Panc1 (cell line): ENCODE measurements at regions not wholly inside any gene's neighbourhood (a gene's known extent, or its start where the extent isn't known, plus 50 kb on each side); places are given as distances from the start of the nearest gene placed in this dataset.

ENCODE experiments used
- POLR2AphosphoS5 ChIP-seq: IDR thresholded peaks from 2 replicates; pipeline ENCODE4 v1.6.1; 2012; ENCODE audit warnings: mild to moderate bottlenecking, low read depth, low read length, moderate library complexity
- REST ChIP-seq, 2 experiments: IDR thresholded peaks; 2 replicates each; pipeline ENCODE4 v1.6.1; 2011 to 2012; ENCODE audit warnings: low read depth in 2 of 2, control low read depth in 1 of 2, low read length in 1 of 2, mild to moderate bottlenecking in 1 of 2, moderate library complexity in 1 of 2; ENCODE audit not compliant: insufficient read depth in 1 of 2
- SIN3A ChIP-seq: IDR thresholded peaks from 2 replicates; pipeline ENCODE4 v1.6.1; 2012; ENCODE audit warnings: low read depth, mild to moderate bottlenecking, low read length, moderate library complexity, borderline replicate concordance; ENCODE audit not compliant: insufficient read depth
- TCF7L2 ChIP-seq: IDR thresholded peaks from 2 replicates; pipeline ENCODE4 v1.6.1; 2011; ENCODE audit warnings: mild to moderate bottlenecking, low read depth, low read length, inconsistent platforms
- TF ChIP-seq, protein P1 (sequence below): fragments of 450-650 bp; IDR thresholded peaks from 2 replicates; pipeline ENCODE4 v1.5.1; 2017; ENCODE audit warnings: mild to moderate bottlenecking

GRCh38 chr2:52390651-52391050 is 1358.7 kb upstream of the NRXN1 start:
- TF ChIP-seq, protein P1, sequence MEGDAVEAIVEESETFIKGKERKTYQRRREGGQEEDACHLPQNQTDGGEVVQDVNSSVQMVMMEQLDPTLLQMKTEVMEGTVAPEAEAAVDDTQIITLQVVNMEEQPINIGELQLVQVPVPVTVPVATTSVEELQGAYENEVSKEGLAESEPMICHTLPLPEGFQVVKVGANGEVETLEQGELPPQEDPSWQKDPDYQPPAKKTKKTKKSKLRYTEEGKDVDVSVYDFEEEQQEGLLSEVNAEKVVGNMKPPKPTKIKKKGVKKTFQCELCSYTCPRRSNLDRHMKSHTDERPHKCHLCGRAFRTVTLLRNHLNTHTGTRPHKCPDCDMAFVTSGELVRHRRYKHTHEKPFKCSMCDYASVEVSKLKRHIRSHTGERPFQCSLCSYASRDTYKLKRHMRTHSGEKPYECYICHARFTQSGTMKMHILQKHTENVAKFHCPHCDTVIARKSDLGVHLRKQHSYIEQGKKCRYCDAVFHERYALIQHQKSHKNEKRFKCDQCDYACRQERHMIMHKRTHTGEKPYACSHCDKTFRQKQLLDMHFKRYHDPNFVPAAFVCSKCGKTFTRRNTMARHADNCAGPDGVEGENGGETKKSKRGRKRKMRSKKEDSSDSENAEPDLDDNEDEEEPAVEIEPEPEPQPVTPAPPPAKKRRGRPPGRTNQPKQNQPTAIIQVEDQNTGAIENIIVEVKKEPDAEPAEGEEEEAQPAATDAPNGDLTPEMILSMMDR = no peak
- TF ChIP-seq REST (IDR thresholded peaks at IDR 0.05; ENCODE audit: insufficient read depth in 1 of 2, low read depth in 2 of 2, low read length in 1 of 2) = no peak
- TF ChIP-seq POLR2AphosphoS5 = no peak
- no peak for TF ChIP-seq SIN3A
- no peak for TF ChIP-seq TCF7L2
